ENCODE measurements at regions not wholly inside any gene's neighbourhood (a gene's known extent, or its start where the extent isn't known, plus 50 kb on each side); places are given as distances from the start of the nearest gene placed in this dataset.
"Not testable (repeated sequence)": the region's sequence is repeated elsewhere in the genome, so short reads cannot be mapped to it uniquely, and the experiment has no call there.

DNA sequence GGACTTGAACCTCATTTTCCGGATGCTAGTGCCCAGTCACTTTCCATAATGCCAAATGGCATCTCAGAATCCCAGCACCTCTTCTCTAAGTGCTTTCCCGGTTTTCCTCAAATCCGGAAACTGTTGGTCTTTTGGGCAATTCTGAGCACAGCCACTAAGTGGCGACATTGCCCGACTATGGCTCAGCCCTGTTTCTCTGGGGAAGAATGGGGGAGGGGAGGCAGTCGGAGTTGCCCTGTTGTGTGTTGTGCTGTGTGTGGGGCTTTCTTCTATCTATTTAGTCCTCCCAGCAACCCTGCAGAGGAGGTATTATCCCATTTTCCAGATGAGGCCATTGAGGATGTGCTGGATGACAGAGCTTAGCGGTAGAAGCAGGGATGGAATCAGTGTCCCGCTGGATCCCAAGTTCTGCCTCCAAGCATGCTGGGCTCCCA, 175.0 kb downstream of the FCRL5 start:
- H3K4ac ChIP-seq (ENCODE audit: low read depth, low read length); H2AFZ ChIP-seq (replicated peaks; ENCODE audit: low read length, poor library complexity); in situ Hi-C loops (cut with MboI; ENCODE audit: low sequenced_read_pairs); H3K4me1 ChIP-seq (ENCODE audit: control insufficient read depth, insufficient read depth, low read length); POLR2A ChIA-PET (ENCODE audit: unreplicated experiment); H3K79me1 ChIP-seq (ENCODE audit: low read depth in 1 of 2, low read length in 2 of 2); H3K4me2 ChIP-seq (ENCODE audit: low read depth, low read length); H3K27me3 ChIP-seq (ENCODE audit: control insufficient read depth, insufficient read depth, low read length); H4K8ac ChIP-seq (ENCODE audit: low read depth in 2 of 2, low read length in 2 of 2); H3K18ac ChIP-seq (ENCODE audit: low read depth, low read length); BruUV-seq (replicated peaks); H2AK5ac ChIP-seq (ENCODE audit: low read depth, low read length); CTCF ChIA-PET; H2BK20ac ChIP-seq (ENCODE audit: low read depth, low read length); H2BK120ac ChIP-seq (ENCODE audit: low read depth, low read length); H3K27ac ChIP-seq (ENCODE audit: insufficient read depth, low read length); H3K9me3 ChIP-seq (ENCODE audit: control insufficient read depth, insufficient read depth, low read length); H3K9me1 ChIP-seq (ENCODE audit: insufficient read depth, low read length); H3K9ac ChIP-seq (ENCODE audit: low read depth, low read length); H4K91ac ChIP-seq (ENCODE audit: insufficient read depth, low read depth, low read length); H2AK9ac ChIP-seq (replicated peaks; ENCODE audit: low read depth, low read length, poor library complexity); H4K20me1 ChIP-seq (ENCODE audit: insufficient read depth, low read length); H3K56ac ChIP-seq (ENCODE audit: extremely low read depth, insufficient read depth, low read length); dilution Hi-C loops (cut with HindIII; ENCODE audit: low sequenced_read_pairs, unreplicated experiment); H3K4me3 ChIP-seq (ENCODE audit: insufficient read depth, low read depth, low read length); H3K23ac ChIP-seq (ENCODE audit: low read depth, low read length); H3K36me3 ChIP-seq (ENCODE audit: control insufficient read depth, insufficient read depth, low read length); H3K14ac ChIP-seq (replicated peaks; ENCODE audit: low read depth, low read length); H2BK5ac ChIP-seq (ENCODE audit: low read depth, low read length, poor library complexity, severe bottlenecking); H4K5ac ChIP-seq (ENCODE audit: low read depth, low read length); H2BK15ac ChIP-seq (ENCODE audit: low read depth, low read length): not testable (repeated sequence)
- peak; percentile 6 for DNase-seq
- intact Hi-C loops (cut with micrococcal nuclease), result loop anchor here (1.0 kb wide), 1 partner anchor 113 kb away; no protein-coding TSS in a partner anchor
- ATAC-seq (ENCODE audit: low read depth), result peak; percentile 72; the same call in 1 of the 2 replicates
- no CpG with 5 or more reads among the region's 8 CpGs for WGBS, 2 experiments (ENCODE audit: extremely low coverage in 2 of 2, insufficient read length in 1 of 2)
- TF ChIP-seq SMC3 (IDR thresholded peaks at IDR 0.05; ENCODE audit: low read depth, low read length) (peak; percentile 56), RAD21 (IDR thresholded peaks at IDR 0.05; ENCODE audit: low read length) (peak; percentile 63)
- TF ChIP-seq, protein P1, sequence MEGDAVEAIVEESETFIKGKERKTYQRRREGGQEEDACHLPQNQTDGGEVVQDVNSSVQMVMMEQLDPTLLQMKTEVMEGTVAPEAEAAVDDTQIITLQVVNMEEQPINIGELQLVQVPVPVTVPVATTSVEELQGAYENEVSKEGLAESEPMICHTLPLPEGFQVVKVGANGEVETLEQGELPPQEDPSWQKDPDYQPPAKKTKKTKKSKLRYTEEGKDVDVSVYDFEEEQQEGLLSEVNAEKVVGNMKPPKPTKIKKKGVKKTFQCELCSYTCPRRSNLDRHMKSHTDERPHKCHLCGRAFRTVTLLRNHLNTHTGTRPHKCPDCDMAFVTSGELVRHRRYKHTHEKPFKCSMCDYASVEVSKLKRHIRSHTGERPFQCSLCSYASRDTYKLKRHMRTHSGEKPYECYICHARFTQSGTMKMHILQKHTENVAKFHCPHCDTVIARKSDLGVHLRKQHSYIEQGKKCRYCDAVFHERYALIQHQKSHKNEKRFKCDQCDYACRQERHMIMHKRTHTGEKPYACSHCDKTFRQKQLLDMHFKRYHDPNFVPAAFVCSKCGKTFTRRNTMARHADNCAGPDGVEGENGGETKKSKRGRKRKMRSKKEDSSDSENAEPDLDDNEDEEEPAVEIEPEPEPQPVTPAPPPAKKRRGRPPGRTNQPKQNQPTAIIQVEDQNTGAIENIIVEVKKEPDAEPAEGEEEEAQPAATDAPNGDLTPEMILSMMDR (conservative IDR thresholded peaks at IDR 0.05; ENCODE audit: low read depth, low read length), result peak; percentile 64
